Epithelial cell of proximal tubule (primary cell): ENCODE measurements at regions not wholly inside any gene's neighbourhood (a gene's known extent, or its start where the extent isn't known, plus 50 kb on each side); places are given as distances from the start of the nearest gene placed in this dataset.

ENCODE experiments used
- DNase-seq: peaks from one replicate; pipeline ENCODE4 v3.0.0-alpha.2; 2011; ENCODE audit warnings: low read depth
- H3K4me3 ChIP-seq: 2 replicates; pipeline ENCODE4 v1.5.1; 2011; ENCODE audit warnings: low read depth, mild to moderate bottlenecking, low read length
- TF ChIP-seq, protein P1 (sequence below): conservative IDR thresholded peaks from 2 replicates; pipeline ENCODE4 v1.5.1; 2012; ENCODE audit warnings: low read depth, mild to moderate bottlenecking, low read length

- DNase-seq = no peak
- TF ChIP-seq, protein P1, sequence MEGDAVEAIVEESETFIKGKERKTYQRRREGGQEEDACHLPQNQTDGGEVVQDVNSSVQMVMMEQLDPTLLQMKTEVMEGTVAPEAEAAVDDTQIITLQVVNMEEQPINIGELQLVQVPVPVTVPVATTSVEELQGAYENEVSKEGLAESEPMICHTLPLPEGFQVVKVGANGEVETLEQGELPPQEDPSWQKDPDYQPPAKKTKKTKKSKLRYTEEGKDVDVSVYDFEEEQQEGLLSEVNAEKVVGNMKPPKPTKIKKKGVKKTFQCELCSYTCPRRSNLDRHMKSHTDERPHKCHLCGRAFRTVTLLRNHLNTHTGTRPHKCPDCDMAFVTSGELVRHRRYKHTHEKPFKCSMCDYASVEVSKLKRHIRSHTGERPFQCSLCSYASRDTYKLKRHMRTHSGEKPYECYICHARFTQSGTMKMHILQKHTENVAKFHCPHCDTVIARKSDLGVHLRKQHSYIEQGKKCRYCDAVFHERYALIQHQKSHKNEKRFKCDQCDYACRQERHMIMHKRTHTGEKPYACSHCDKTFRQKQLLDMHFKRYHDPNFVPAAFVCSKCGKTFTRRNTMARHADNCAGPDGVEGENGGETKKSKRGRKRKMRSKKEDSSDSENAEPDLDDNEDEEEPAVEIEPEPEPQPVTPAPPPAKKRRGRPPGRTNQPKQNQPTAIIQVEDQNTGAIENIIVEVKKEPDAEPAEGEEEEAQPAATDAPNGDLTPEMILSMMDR = no peak
- no peak overlapping the region for H3K4me3 ChIP-seq
These were observed 155.5 kb downstream of the PTGER3 start for GRCh38 chr1:70892140-70892539.

DNA sequence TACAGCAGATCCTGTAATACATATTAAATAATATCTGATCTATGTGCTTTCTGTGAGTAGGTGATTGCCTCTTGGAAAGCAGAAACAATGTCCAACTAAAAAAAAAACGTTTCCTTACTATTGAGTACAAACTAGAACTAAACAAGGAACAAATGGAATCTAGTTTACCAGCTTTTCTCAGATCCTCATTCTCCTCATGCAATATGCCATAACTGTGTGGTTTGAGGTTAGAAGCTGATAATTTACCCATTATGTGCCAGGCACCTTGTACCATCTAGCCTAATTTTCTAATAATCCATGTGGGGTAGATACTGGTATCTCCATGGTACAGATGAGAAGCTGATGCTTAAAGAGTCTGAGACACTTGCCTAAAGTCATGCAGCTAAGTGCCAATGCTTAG lies 154.7 kb downstream of the PTGER3 start:
- TF ChIP-seq, protein P1 = no peak
- no peak overlapping the region for H3K4me3 ChIP-seq
- no peak for DNase-seq

DNA sequence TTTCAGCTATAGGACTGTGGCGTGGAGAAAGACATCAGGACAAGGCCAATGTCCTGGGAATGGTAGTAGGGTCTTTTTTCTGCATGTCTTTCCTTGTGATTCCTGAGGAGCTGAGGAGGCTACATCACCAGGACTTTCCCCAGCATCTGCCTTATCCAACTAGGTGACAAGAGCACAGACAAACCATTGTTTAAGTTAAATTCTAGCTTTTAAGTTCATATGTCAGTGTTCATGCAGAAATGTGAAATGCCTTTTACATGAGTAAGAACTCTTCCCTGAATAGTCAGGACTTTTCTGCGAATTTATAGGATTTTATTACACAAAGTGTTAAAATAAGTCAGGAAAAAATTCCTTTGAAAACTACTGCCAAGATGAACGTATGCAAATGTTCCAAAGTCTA lies 154.2 kb downstream of the PTGER3 start:
- no peak overlapping the region for H3K4me3 ChIP-seq
- TF ChIP-seq, protein P1 = no peak
- DNase-seq = no peak

- TF ChIP-seq, protein P1 = no peak
- no peak for DNase-seq
- H3K4me3 ChIP-seq = no peak overlapping the region
These were observed 152.1 kb downstream of the PTGER3 start for GRCh38 chr1:70895531-70895930.

GRCh38 chr1:70896224-70896623 lies 151.4 kb downstream of the PTGER3 start:
- no peak overlapping the region for H3K4me3 ChIP-seq
- TF ChIP-seq, protein P1 = peak; percentile 47
- DNase-seq = no peak

GRCh38 chr1:70897273-70897672 lies 150.3 kb downstream of the PTGER3 start:
- no peak overlapping the region for H3K4me3 ChIP-seq
- TF ChIP-seq, protein P1 = no peak
- DNase-seq = no peak

GRCh38 chr1:70899735-70900134 lies 147.9 kb downstream of the PTGER3 start:
- TF ChIP-seq, protein P1 = no peak
- no peak for DNase-seq
- H3K4me3 ChIP-seq = no peak overlapping the region
